GM21619 (cell line): ENCODE measurements at regions not wholly inside any gene's neighbourhood (a gene's known extent, or its start where the extent isn't known, plus 50 kb on each side); places are given as distances from the start of the nearest gene placed in this dataset.

ENCODE experiments used
- ATAC-seq: cut with Tn5 transposase; IDR thresholded peaks from one replicate; pipeline ENCODE4 v1.9.1; 2021; ENCODE audit not compliant: unreplicated experiment

- ATAC-seq, result no peak
Observed at GRCh38 chr15:87394676-87395075, 861.9 kb downstream of the NTRK3 start.

- no peak for ATAC-seq
Observed at GRCh38 chr15:87387766-87388165, 868.8 kb downstream of the NTRK3 start.

GRCh38 chr15:87374339-87374738 is 882.2 kb downstream of the NTRK3 start:
- ATAC-seq, result no peak

GRCh38 chr15:87369269-87369668 is 887.3 kb downstream of the NTRK3 start:
- ATAC-seq, result no peak

- ATAC-seq, result no peak
Observed at GRCh38 chr15:87368511-87368910, 888.0 kb downstream of the NTRK3 start.

- no peak for ATAC-seq
Observed at GRCh38 chr15:87365186-87365585, 891.4 kb downstream of the NTRK3 start.

GRCh38 chr15:87362531-87362930 is 894.0 kb downstream of the NTRK3 start:
- ATAC-seq, result no peak

GRCh38 chr15:87357637-87358313 is 898.8 kb downstream of the NTRK3 start:
- ATAC-seq, result no peak

GRCh38 chr15:87355946-87356345 is 900.6 kb downstream of the NTRK3 start:
- no peak for ATAC-seq

- no peak for ATAC-seq
Observed at GRCh38 chr15:87354661-87355410, 901.7 kb downstream of the NTRK3 start.

- no peak for ATAC-seq
Observed at GRCh38 chr15:87349181-87349580, 907.4 kb downstream of the NTRK3 start.

- ATAC-seq, result no peak
Observed at GRCh38 chr15:87348746-87349145, 907.8 kb downstream of the NTRK3 start.

GRCh38 chr15:87347806-87348515 is 908.6 kb downstream of the NTRK3 start:
- no peak for ATAC-seq

- no peak for ATAC-seq
Observed at GRCh38 chr15:87345961-87346360, 910.6 kb downstream of the NTRK3 start.

- ATAC-seq, result no peak
Observed at GRCh38 chr15:87343966-87344365, 912.6 kb downstream of the NTRK3 start.

GRCh38 chr15:87340370-87340769 is 916.2 kb downstream of the NTRK3 start:
- ATAC-seq, result no peak

GRCh38 chr15:87326269-87326668 is 930.3 kb downstream of the NTRK3 start:
- ATAC-seq, result no peak

- ATAC-seq, result no peak
Observed at GRCh38 chr15:87322870-87323269, 933.7 kb downstream of the NTRK3 start.

- no peak for ATAC-seq
Observed at GRCh38 chr15:87322265-87322664, 934.3 kb downstream of the NTRK3 start.

GRCh38 chr15:87317900-87318299 is 938.6 kb downstream of the NTRK3 start:
- ATAC-seq, result no peak

- ATAC-seq, result no peak
Observed at GRCh38 chr15:87312221-87312620, 944.3 kb downstream of the NTRK3 start.

- ATAC-seq, result no peak
Observed at GRCh38 chr15:87300146-87300545, 956.4 kb downstream of the NTRK3 start.
